Fibroblast of pulmonary artery (primary cell): ENCODE measurements at regions not wholly inside any gene's neighbourhood (a gene's known extent, or its start where the extent isn't known, plus 50 kb on each side); places are given as distances from the start of the nearest gene placed in this dataset.

ENCODE experiments used
- DNase-seq: peaks from one replicate; pipeline ENCODE4 v3.0.0-alpha.2; 2010; ENCODE audit warnings: low read depth
- H3K4me3 ChIP-seq: replicated peaks from 2 replicates; pipeline ENCODE4 v1.5.1; 2011; ENCODE audit warnings: low read depth, mild to moderate bottlenecking, control low read depth, low read length, moderate library complexity
- TF ChIP-seq, protein P1 (sequence below): IDR thresholded peaks from 2 replicates; pipeline ENCODE4 v1.5.1; 2011; ENCODE audit warnings: mild to moderate bottlenecking, control low read depth, low read length, inconsistent platforms; ENCODE audit errors: missing control alignments

DNA sequence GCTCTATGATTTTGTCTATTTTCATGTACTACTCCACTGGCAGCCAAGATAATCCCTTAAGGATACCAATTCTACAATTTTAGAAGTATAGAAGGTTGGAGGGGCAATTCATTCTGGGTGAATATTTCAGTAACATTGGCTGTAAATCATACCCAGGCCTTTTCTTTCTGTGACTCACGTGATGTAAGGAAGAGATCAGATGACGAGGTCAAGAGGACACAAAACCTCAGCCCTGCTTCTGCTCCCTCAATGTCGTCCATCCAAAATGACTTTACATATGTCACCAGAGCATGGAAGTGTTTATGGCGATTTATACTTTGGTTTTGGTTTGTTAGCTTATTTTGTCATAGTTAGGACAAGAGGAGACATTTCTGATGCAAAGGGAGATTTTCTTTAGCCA, 70.7 kb upstream of the SLC4A4 start:
- DNase-seq, result no peak
- TF ChIP-seq, protein P1, sequence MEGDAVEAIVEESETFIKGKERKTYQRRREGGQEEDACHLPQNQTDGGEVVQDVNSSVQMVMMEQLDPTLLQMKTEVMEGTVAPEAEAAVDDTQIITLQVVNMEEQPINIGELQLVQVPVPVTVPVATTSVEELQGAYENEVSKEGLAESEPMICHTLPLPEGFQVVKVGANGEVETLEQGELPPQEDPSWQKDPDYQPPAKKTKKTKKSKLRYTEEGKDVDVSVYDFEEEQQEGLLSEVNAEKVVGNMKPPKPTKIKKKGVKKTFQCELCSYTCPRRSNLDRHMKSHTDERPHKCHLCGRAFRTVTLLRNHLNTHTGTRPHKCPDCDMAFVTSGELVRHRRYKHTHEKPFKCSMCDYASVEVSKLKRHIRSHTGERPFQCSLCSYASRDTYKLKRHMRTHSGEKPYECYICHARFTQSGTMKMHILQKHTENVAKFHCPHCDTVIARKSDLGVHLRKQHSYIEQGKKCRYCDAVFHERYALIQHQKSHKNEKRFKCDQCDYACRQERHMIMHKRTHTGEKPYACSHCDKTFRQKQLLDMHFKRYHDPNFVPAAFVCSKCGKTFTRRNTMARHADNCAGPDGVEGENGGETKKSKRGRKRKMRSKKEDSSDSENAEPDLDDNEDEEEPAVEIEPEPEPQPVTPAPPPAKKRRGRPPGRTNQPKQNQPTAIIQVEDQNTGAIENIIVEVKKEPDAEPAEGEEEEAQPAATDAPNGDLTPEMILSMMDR, result no peak
- no peak overlapping the region for H3K4me3 ChIP-seq

DNA sequence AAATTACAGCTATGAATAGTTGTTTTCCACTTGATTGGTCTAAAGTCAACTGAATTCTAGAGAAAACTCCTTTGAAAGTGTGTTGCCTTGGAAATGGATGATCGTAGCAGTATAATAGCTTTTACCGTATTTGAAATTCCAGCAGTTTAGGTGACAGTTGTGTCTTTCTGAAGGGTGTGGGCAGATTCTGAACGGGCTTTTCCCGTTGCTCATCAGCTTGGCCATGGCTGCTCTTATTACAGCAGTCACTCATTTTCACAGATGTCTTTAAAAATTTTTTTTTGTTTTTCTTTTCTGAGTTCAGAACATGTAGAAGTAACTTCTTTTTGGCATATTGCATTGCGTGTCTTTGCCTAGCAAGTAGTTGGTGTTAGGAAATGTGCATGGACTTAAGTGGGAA, 69.6 kb upstream of the SLC4A4 start:
- no peak for DNase-seq
- no peak overlapping the region for H3K4me3 ChIP-seq
- TF ChIP-seq, protein P1, result no peak

GRCh38 chr4:71270901-71271300, 67.9 kb upstream of the SLC4A4 start:
- DNase-seq, result peak; percentile 47
- TF ChIP-seq, protein P1, result peak; percentile 41
- no peak overlapping the region for H3K4me3 ChIP-seq

GRCh38 chr4:71272976-71273375, 65.8 kb upstream of the SLC4A4 start:
- DNase-seq, result no peak
- H3K4me3 ChIP-seq, result no peak overlapping the region
- TF ChIP-seq, protein P1, result no peak

DNA sequence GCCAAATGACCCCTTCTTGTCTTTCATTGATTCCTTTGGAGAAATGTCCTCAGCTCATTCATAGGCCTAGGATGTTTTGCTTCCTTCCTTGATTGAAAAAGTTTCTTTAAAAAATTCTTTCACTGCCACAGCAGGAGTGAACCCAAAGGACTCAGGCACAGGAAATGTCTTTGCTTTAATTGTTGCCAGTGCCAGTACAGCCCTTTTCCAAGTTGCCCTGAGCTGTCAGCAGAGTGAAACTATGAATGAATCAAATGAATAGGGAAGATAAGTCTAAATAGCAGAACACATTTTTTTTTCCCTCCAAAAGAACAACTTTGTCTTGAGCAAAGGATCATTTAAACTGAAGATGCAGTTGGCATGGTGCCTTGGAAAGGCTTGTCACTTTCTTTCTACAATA, 63.8 kb upstream of the SLC4A4 start:
- TF ChIP-seq, protein P1, result no peak
- no peak overlapping the region for H3K4me3 ChIP-seq
- no peak for DNase-seq

- TF ChIP-seq, protein P1, result no peak
- H3K4me3 ChIP-seq, result no peak overlapping the region
- no peak for DNase-seq
Observed at GRCh38 chr4:71275570-71275969, 63.2 kb upstream of the SLC4A4 start.

- H3K4me3 ChIP-seq, result no peak overlapping the region
- TF ChIP-seq, protein P1, result no peak
- no peak for DNase-seq
Observed at GRCh38 chr4:71277353-71277752, 61.5 kb upstream of the SLC4A4 start.
